ENCODE measurements at regions not wholly inside any gene's neighbourhood (a gene's known extent, or its start where the extent isn't known, plus 50 kb on each side); places are given as distances from the start of the nearest gene placed in this dataset.
"Not testable (repeated sequence)": the region's sequence is repeated elsewhere in the genome, so short reads cannot be mapped to it uniquely, and the experiment has no call there.

GRCh38 chr9:42239445-42240260 is 56.2 kb downstream of the SPATA31A6 start:
- DNase-seq (ENCODE audit: low read depth, low spot score), result not testable (repeated sequence)

GRCh38 chr9:42240261-42240579 is 56.8 kb downstream of the SPATA31A6 start:
- DNase-seq (ENCODE audit: low read depth, low spot score), result not testable (repeated sequence)

- DNase-seq (ENCODE audit: low read depth, low spot score), result not testable (repeated sequence)
These were observed 59.8 kb downstream of the SPATA31A6 start for GRCh38 chr9:42243211-42243610.

- DNase-seq (ENCODE audit: low read depth, low spot score), result not testable (repeated sequence)
These were observed 60.4 kb downstream of the SPATA31A6 start for GRCh38 chr9:42243822-42244221.

DNA sequence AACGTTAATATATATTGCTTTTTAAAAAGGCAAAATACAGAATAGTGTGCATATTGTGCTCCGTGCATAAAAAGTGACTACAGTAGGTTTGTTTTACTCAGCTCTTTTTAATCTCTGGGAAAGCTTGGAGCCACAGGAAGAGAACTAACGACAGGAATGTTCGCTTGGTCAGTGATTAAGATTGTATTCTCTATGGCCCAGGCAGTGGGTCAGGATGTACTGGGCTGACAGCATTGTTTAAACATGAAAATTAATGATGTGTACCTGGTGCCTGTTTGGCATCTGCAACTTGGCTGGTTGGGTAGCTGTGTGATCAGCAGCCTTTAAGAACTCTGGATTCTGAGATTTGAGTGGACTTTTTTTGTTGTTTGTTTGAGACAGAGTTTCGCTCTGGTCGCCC is 85.3 kb downstream of the SPATA31A6 start:
- DNase-seq (ENCODE audit: low read depth, low spot score), result not testable (repeated sequence)

DNA sequence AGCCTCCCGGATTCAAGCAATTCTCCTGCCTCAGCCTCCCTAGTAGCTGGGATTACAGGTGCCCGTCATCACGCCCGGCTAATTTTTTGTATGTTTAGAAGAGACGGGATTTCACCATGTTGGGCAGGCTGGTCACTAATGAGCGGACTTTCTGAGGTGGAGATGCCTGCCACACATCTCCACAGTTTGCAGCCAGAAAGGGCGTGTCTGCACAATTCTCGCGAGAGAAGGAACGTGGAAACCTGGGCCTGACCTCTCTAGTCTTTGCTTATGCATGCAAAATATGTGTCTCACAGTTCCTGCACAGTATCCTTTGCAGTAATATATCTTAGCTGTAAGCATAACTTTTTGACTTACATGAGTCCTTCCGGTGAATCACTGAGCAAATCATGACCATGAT is 85.7 kb downstream of the SPATA31A6 start:
- DNase-seq (ENCODE audit: low read depth, low spot score), result not testable (repeated sequence)

GRCh38 chr9:42273191-42273590 is 89.7 kb downstream of the SPATA31A6 start:
- not testable (repeated sequence) for DNase-seq (ENCODE audit: low read depth, low spot score)

DNA sequence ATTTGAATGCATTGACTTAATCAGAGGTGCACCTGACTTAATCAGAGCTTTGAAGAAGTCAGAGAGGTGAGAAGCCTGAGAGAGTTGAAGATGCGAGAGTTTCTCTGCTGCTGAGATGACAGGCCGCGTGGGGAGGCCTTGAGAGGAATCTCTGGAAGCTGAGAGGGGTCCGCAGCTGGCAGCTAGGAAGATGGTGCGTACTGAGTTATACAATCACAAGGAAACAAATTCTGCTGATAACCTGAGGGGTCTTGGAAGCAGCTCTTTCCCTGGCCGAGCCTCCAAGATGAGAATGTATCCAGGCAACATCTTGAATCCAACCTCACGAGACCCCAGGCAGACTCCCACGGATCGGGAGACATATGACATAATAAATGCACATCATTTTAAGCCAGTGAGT is 91.7 kb downstream of the SPATA31A6 start:
- no peak for DNase-seq (ENCODE audit: low read depth, low spot score)

DNA sequence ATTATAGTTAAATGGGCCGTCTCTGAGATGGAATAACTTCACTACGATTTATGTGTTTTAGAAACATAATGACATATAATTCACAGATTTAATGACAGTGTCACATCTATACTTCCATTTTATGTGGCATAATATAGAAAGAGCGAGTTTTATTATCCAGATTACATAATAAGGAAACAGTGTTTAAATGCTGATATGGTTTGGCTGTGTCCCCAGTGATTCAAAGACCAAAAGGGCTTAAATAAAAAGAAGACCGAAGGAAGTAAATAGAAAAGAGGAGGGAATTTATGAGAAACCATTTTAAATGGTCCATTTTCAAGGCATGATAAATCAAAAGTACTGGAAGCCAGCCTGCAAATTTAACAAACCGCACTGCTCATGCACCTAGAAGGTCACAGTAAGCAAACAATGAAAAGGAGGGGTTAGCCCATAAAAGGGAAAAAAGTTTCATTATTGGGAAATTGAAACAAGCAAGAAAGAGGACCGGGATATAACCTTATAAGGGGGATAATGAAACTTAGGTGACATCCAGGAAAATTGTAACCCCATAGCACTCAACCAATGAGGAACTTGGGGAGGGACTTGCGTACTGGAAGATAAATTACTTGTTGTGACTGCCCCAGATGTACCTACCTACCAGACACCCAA is 99.2 kb downstream of the SPATA31A6 start:
- DNase-seq (ENCODE audit: low read depth, low spot score), result not testable (repeated sequence)

DNA sequence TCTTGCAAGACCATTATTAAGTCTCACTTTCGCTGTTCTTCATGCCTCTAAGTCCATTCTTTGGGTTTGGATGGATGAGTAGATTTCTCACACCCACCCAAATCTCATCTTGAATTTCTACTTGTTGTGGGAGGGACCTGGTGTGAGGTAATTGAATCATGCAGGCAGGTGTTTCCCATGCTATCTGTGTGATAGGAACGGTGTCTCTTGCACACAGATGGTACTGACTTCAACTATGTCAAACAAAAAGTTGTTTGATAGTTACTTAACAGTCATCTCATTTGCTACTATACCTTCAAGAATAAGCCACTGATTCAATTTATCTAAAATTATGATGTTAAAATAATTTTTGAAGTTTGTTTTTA is 99.7 kb downstream of the SPATA31A6 start:
- DNase-seq (ENCODE audit: low read depth, low spot score), result not testable (repeated sequence)

GRCh38 chr9:42286145-42286845 is 102.8 kb downstream of the SPATA31A6 start:
- not testable (repeated sequence) for DNase-seq (ENCODE audit: low read depth, low spot score)

- DNase-seq (ENCODE audit: low read depth, low spot score), result not testable (repeated sequence)
These were observed 104.8 kb downstream of the SPATA31A6 start for GRCh38 chr9:42288002-42288864.

DNA sequence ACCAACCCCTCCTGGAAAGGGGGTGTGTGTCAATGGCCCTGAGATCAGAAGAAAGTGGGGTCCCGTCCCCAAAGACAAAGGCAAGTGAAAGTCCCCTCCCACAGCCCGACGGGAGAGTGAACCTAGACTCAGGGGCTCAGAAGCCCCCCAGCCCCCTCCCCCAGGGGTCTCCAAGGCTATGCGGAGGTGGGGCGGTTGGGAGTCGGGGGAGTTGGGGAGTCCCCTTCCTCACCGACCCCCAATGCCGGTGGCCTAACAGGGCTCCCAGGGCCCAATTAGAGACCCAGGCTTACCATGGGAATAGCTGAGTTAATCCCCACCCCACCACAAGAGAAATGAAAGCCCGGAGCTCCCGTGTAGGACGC is 105.4 kb downstream of the SPATA31A6 start:
- not testable (repeated sequence) for DNase-seq (ENCODE audit: low read depth, low spot score)

- DNase-seq (ENCODE audit: low read depth, low spot score), result not testable (repeated sequence)
These were observed 116.7 kb downstream of the SPATA31A6 start for GRCh38 chr9:42300124-42300523.

DNA sequence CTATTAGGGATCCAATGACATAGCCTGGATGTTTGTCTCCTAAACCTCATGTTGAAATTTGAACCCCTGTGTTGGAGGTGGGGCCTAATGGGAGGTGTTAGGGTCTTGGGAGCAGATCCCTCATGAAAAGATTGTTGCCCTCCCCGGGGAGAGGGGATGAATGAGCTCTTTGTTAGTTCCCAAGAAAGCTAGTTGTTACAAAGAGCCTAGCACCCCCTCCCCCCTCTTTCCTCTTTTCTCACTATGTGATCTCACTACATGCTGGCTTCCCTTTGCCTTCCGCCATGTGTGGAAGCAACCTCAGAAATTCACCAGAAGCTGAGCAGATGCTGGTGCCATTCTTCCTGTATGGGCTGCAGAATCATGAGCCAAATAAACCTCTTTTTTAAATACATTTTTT is 123.2 kb downstream of the SPATA31A6 start:
- DNase-seq (ENCODE audit: low read depth, low spot score), result peak; percentile 81

DNA sequence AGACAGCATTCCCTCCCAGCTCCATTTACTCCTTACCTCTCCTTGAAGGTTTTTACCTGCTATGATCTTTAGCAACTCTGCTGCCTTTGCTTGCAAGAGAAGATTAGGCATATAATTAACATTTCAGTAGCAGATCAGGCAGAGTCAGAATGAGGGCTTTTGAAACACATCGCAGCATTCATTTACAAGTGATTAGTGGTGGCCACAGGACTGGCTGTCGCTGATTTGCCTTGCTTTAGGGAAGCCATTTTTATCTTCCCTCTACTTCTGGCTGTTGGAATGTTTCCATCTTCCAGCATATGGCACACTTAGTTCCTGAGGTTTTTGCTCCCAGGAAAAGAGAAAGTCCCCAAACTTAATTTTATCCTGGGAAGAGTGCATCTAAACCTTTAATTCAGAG is 124.0 kb downstream of the SPATA31A6 start:
- DNase-seq (ENCODE audit: low read depth, low spot score), result not testable (repeated sequence)

DNA sequence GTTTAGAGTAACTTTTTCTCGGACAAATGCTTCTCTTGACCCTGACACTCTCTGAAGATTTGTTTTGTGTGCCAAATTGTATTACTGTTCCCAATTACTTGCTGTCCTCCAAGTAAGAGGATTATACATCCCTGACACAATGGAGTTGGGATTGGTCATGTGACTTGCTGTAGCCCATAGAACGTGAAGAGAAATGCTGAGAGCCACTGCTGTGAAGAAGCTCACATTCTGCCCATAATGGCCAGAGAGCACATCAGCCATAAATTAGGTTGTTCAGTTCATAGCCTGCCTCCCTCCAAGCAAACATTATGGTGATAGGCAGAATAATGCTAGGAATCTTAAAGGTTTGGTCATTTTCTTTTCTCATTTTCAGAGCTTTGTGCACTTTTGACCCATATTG is 127.5 kb downstream of the SPATA31A6 start:
- DNase-seq (ENCODE audit: low read depth, low spot score), result not testable (repeated sequence)

GRCh38 chr9:42316026-42316425 is 132.6 kb downstream of the SPATA31A6 start:
- DNase-seq (ENCODE audit: low read depth, low spot score), result not testable (repeated sequence)

DNA sequence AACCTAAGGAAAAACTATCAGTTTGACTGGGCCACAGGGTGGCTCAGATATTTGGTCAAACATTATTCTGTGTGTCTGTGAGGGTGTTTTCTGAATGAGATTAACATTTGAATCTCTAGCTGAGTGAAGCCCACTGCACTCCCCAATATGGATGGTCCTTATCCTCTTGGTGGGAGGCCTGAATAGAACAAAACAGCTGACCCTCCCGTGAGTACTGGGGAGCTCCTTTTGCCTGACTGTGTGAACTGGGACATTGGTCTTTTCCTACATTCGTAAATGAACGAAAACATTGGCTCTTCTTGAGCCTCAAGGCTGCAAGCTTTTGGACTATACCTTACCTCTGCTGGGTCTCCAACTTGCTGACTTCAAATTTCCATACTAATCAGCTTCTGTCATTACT is 134.2 kb downstream of the SPATA31A6 start:
- DNase-seq (ENCODE audit: low read depth, low spot score), result not testable (repeated sequence)

GRCh38 chr9:42323084-42323809 is 139.8 kb downstream of the SPATA31A6 start:
- DNase-seq (ENCODE audit: low read depth, low spot score), result peak; percentile 76

DNA sequence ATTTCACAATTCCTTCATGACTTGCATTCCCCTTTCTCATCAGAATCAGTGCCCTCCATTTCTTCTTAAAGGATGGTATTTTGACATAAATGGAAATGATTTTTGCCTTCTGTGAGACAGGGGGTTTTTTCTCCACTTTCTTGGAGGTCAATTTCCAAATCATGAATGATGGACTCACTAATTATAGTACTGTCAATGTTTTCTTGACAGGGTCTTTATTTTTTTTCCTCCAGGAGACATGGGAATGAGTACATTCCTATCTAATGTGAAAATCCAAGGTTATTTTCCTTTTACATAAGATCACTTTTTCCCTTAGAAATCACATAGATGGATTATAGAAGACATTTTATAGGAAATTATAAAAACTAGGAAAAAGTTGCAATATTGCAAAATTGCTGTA is 141.7 kb downstream of the SPATA31A6 start:
- not testable (repeated sequence) for DNase-seq (ENCODE audit: low read depth, low spot score)

Data from iPS DF 19.7 (cell line).